ENCODE measurements at regions not wholly inside any gene's neighbourhood (a gene's known extent, or its start where the extent isn't known, plus 50 kb on each side); places are given as distances from the start of the nearest gene placed in this dataset.
"Not testable (repeated sequence)": the region's sequence is repeated elsewhere in the genome, so short reads cannot be mapped to it uniquely, and the experiment has no call there.

DNA sequence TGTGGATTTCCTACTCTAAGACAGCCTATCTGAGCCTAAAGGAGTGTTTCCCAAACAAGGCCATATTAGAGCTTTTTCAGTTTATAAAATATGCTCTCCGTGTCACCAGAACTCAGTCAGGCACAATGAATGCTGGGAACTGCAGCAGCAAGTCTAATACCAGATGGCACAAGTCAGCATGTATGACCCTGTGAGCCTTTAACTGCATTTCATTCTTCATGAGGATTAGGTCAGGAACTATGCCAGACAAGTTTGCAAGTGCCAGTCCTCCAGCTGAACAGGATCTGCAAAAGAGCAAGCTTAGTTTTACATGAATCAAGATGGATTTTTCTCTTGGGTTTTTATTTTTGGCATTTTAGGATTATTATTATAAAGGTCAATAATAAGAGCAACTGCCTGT is 66.7 kb upstream of the SAMD5 start:
- Mint-ChIP-seq H3K27me3 (peaks cover 3% of the 10 kb centered on the region), H3K9me3 (ENCODE audit: low read depth) (no peaks in the 10 kb centered on the region), H3K4me3 (ENCODE audit: low read depth) (no peak overlapping the region), H3K4me1 (ENCODE audit: low read depth) (no peaks in the 10 kb centered on the region), H3K27ac (no peak overlapping the region), H3K36me3 (ENCODE audit: insufficient read depth) (no peaks in the 10 kb centered on the region)
- no peak for DNase-seq (ENCODE audit: low spot score, unreplicated experiment)
- TF ChIP-seq, protein P1, sequence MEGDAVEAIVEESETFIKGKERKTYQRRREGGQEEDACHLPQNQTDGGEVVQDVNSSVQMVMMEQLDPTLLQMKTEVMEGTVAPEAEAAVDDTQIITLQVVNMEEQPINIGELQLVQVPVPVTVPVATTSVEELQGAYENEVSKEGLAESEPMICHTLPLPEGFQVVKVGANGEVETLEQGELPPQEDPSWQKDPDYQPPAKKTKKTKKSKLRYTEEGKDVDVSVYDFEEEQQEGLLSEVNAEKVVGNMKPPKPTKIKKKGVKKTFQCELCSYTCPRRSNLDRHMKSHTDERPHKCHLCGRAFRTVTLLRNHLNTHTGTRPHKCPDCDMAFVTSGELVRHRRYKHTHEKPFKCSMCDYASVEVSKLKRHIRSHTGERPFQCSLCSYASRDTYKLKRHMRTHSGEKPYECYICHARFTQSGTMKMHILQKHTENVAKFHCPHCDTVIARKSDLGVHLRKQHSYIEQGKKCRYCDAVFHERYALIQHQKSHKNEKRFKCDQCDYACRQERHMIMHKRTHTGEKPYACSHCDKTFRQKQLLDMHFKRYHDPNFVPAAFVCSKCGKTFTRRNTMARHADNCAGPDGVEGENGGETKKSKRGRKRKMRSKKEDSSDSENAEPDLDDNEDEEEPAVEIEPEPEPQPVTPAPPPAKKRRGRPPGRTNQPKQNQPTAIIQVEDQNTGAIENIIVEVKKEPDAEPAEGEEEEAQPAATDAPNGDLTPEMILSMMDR (IDR thresholded peaks at IDR 0.05; ENCODE audit: unreplicated experiment), result no peak

DNA sequence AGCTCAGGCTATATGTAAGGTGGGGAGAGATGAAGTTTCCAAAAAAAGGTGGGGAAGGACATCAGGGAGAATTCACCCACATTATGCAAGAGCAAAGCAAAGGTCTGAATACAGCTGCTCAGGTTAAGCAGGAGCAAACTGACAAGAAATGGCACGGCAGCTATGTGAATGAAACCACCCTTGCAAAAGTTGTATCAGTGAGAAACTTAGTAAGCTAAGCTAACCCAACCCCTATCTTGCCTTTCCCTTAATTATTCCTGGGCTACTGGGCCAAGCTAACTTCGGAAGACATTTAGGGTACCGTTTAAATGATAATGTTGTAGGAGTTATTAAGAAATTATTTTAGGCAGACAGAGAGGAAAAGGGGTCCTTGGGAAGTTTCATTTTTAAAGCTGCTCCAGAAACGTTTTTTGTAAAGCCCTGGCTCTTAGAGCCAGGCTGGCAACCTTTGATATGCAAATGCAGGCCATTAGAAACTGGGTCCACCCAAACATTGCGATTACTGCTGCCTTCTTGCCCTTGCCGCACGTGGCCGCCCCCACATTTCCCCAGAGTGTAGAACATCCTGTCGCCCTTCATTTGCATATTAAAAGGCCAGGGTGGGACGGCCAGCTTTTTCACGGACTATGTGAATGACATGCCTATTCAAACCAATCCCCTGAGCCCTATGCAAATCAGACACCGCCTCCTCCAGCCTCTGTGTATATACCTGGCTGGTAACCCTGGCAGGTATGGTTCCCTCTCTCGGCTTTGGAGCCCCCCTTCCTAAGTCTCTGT is 60.5 kb upstream of the SAMD5 start:
- Mint-ChIP-seq H3K4me3 (ENCODE audit: low read depth) (peak overlapping the region; percentile 41), H3K9me3 (ENCODE audit: low read depth) (no peaks in the 10 kb centered on the region), H3K27me3 (peaks cover 16% of the 10 kb centered on the region), H3K4me1 (ENCODE audit: low read depth) (peaks cover 1% of the 10 kb centered on the region), H3K36me3 (ENCODE audit: insufficient read depth) (no peaks in the 10 kb centered on the region), H3K27ac (no peak overlapping the region)
- DNase-seq (ENCODE audit: low spot score, unreplicated experiment), result no peak
- TF ChIP-seq, protein P1 (IDR thresholded peaks at IDR 0.05; ENCODE audit: unreplicated experiment), result no peak

DNA sequence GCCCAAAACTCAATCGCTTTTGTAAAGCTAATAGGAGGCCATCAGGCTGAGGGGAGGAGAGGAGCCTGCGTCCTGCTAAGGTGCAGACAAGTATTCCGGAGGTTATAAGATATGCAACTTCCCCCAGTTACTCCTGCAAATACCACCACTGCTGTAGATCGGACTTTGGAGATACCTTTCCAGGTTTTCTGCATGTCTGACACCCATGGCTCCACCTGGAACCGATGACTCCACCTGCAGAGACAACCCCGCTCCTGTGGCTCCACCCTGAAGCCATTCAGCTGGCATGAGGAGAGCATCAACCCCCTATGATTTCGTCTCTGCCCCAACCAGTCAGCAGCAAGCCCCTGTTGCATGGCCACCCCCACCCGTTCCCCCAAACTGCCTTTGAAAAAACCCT is 59.7 kb upstream of the SAMD5 start:
- peaks cover 1% of the 10 kb centered on the region for H3K4me1 Mint-ChIP-seq (ENCODE audit: low read depth)
- no peaks in the 10 kb centered on the region for H3K9me3 Mint-ChIP-seq (ENCODE audit: low read depth)
- no peaks in the 10 kb centered on the region for H3K36me3 Mint-ChIP-seq (ENCODE audit: insufficient read depth)
- peaks cover 16% of the 10 kb centered on the region for H3K27me3 Mint-ChIP-seq
- no peak overlapping the region for H3K4me3 Mint-ChIP-seq (ENCODE audit: low read depth)
- DNase-seq (ENCODE audit: low spot score, unreplicated experiment), result no peak
- TF ChIP-seq, protein P1 (IDR thresholded peaks at IDR 0.05; ENCODE audit: unreplicated experiment), result no peak
- no peak overlapping the region for H3K27ac Mint-ChIP-seq

- no peaks in the 10 kb centered on the region for H3K36me3 Mint-ChIP-seq (ENCODE audit: insufficient read depth)
- DNase-seq (ENCODE audit: low spot score, unreplicated experiment), result no peak
- no peak overlapping the region for H3K4me3 Mint-ChIP-seq (ENCODE audit: low read depth)
- no peaks in the 10 kb centered on the region for H3K9me3 Mint-ChIP-seq (ENCODE audit: low read depth)
- no peak overlapping the region for H3K27ac Mint-ChIP-seq
- H3K27me3 Mint-ChIP-seq, result peaks cover 13% of the 10 kb centered on the region
- peaks cover 1% of the 10 kb centered on the region for H3K4me1 Mint-ChIP-seq (ENCODE audit: low read depth)
- TF ChIP-seq, protein P1 (IDR thresholded peaks at IDR 0.05; ENCODE audit: unreplicated experiment), result no peak
These were observed 58.9 kb upstream of the SAMD5 start for GRCh38 chr6:147449405-147450161.

DNA sequence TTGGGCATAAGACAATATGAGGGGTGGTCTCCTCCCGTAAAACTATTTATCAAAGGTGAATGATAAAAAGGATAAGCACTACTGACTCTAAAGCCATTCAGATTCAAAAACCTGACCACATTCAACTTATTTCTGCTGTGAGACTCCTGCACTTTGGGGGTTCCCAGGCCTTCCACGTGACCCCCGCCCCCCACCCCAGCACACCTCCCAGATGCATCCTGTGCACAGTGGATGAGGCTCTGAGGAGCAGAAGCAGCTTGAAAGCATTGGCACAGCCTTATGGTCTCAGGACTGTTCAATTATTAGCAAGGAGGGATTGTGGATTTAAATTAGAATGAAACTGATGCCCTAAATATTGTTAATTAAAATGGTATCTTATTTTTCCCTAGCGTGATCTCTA is 55.1 kb upstream of the SAMD5 start:
- no peaks in the 10 kb centered on the region for H3K9me3 Mint-ChIP-seq (ENCODE audit: low read depth)
- TF ChIP-seq, protein P1 (IDR thresholded peaks at IDR 0.05; ENCODE audit: unreplicated experiment), result no peak
- no peaks in the 10 kb centered on the region for H3K36me3 Mint-ChIP-seq (ENCODE audit: insufficient read depth)
- no peak overlapping the region for H3K27ac Mint-ChIP-seq
- H3K4me1 Mint-ChIP-seq (ENCODE audit: low read depth), result peaks cover 1% of the 10 kb centered on the region
- no peak for DNase-seq (ENCODE audit: low spot score, unreplicated experiment)
- H3K4me3 Mint-ChIP-seq (ENCODE audit: low read depth), result no peak overlapping the region
- peaks cover 3% of the 10 kb centered on the region for H3K27me3 Mint-ChIP-seq

GRCh38 chr6:147454862-147455261 is 53.6 kb upstream of the SAMD5 start:
- not testable (repeated sequence) for H3K9me3 Mint-ChIP-seq (ENCODE audit: low read depth); H3K4me1 Mint-ChIP-seq (ENCODE audit: low read depth); H3K27ac Mint-ChIP-seq; H3K27me3 Mint-ChIP-seq; DNase-seq (ENCODE audit: low spot score, unreplicated experiment); H3K36me3 Mint-ChIP-seq (ENCODE audit: insufficient read depth); H3K4me3 Mint-ChIP-seq (ENCODE audit: low read depth)
